Bronchial epithelial cell (primary cell): ENCODE measurements at regions not wholly inside any gene's neighbourhood (a gene's known extent, or its start where the extent isn't known, plus 50 kb on each side); places are given as distances from the start of the nearest gene placed in this dataset.
"Not testable (repeated sequence)": the region's sequence is repeated elsewhere in the genome, so short reads cannot be mapped to it uniquely, and the experiment has no call there.

Experiments
- DNase-seq: peaks from one replicate; pipeline ENCODE4 v3.0.0-alpha.2; 2010; ENCODE audit warnings: low read depth
- FAIRE-seq: peaks from 2 replicates; lab custom pipeline; 2011; peaks lifted over from hg19 to GRCh38; lab: Jason Lieb, UNC
- H3K27me3 ChIP-seq: 2 replicates; pipeline ENCODE4 v1.5.1; 2011; ENCODE audit warnings: low read length; ENCODE audit not compliant: control insufficient read depth, insufficient read depth
- H3K36me3 ChIP-seq: 2 replicates; pipeline ENCODE4 v1.5.1; 2011; ENCODE audit warnings: low read length; ENCODE audit not compliant: control insufficient read depth, insufficient read depth
- H3K4me3 ChIP-seq: 2 replicates; pipeline ENCODE4 v1.5.1; 2011; ENCODE audit warnings: mild to moderate bottlenecking, low read depth, low read length, control low read depth
- TF ChIP-seq, protein P1 (sequence below): IDR thresholded peaks from 2 replicates; pipeline ENCODE4 v1.5.1; 2011; ENCODE audit warnings: mild to moderate bottlenecking, moderate library complexity, low read length, control low read depth, inconsistent platforms; ENCODE audit not compliant: insufficient read depth, severe bottlenecking

DNA sequence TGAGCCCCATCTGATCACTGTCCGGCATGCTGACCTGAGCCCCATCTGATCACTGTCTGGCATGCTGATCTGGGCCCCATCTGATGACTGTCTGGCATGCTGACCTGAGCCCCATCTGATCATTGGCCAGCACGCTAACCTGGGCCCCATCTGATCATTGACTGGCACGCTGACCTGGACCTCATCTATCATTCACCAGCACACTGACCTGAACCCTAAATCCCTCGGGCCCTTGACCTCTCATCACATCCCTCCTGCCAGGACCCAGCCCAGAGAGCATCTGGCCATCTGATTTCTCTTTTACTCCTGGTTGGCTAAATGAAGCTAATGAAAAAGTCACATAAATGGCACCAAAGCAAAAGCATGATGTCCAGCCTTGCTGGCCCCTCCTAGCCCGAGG lies 207.1 kb downstream of the NDUFA10 start:
- Histone ChIP-seq H3K27me3 (no peaks in the 10 kb centered on the region), H3K36me3 (no peaks in the 10 kb centered on the region)
- FAIRE-seq, result no peak

DNA sequence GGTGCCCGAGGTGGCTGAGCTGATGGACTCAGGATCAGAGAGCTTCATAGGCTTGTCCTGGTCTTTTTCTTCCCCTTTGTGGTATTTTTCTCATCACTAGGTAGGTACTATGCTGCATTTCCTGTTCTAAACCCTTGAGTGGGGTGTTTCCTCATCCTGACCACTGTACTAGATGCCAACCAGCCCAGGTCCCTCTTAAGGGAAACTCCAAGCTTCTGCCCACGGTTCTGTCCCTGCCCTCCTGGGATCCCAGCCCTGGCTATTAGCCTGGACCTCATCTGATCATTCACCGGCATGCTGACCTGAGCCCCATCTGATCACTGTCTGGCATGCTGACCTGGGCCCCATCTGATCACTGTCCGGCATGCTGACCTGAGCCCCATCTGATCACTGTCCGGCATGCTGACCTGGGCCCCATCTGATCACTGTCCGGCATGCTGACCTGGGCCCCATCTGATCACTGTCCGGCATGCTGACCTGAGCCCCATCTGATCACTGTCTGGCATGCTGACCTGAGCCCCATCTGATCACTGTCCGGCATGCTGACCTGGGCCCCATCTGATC lies 207.6 kb downstream of the NDUFA10 start:
- not testable (repeated sequence) for H3K27me3 ChIP-seq, FAIRE-seq, H3K4me3 ChIP-seq, DNase-seq, H3K36me3 ChIP-seq

More for the DNA sequence above, 207.1 kb downstream of the NDUFA10 start:
- TF ChIP-seq, protein P1, sequence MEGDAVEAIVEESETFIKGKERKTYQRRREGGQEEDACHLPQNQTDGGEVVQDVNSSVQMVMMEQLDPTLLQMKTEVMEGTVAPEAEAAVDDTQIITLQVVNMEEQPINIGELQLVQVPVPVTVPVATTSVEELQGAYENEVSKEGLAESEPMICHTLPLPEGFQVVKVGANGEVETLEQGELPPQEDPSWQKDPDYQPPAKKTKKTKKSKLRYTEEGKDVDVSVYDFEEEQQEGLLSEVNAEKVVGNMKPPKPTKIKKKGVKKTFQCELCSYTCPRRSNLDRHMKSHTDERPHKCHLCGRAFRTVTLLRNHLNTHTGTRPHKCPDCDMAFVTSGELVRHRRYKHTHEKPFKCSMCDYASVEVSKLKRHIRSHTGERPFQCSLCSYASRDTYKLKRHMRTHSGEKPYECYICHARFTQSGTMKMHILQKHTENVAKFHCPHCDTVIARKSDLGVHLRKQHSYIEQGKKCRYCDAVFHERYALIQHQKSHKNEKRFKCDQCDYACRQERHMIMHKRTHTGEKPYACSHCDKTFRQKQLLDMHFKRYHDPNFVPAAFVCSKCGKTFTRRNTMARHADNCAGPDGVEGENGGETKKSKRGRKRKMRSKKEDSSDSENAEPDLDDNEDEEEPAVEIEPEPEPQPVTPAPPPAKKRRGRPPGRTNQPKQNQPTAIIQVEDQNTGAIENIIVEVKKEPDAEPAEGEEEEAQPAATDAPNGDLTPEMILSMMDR, result no peak
- H3K4me3 ChIP-seq, result no peak overlapping the region
- no peak for DNase-seq

DNA sequence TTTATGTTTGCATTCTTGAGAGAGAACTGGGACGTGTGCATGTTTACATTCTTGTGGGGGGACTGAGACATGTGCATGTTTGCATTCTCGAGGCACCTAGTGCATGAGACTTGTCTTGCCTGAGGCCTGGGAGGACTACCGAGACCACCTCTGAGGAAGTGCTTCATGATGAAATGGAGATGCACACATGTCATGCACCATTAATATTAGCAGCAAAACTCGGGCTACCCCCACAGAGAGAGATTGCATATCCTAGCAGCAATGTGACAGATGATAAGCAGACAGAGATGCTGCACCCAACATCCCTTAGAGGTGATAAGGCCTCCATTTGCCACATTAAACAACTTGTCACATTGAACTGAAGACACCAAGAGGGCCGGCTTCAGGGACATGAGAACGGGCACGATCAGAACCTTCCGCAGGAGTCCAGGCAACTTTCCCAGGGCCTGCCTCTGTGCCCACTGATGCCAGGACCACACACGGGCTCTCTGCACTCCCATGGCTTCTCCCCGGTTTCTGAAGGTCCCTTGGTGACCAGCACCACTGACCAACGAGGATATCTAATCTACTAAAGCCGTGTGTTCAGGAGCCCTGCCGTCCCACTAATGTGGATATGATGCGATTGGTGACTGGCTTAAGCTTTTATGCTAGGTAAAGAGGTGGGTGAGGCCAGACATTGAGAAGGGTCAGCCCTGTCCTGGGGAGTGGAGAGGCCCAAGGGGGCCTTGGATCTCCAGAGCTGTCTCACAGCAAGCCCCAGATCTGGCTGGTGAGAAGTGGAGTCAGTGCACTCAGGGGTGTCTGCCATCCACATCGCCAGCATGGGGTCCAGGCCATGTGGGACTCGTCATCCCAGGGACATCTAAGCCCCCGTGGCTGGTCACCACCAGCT lies 208.3 kb downstream of the NDUFA10 start:
- peak; percentile 82 for FAIRE-seq
- TF ChIP-seq, protein P1, result no peak
- Histone ChIP-seq H3K27me3 (no peaks in the 10 kb centered on the region), H3K36me3 (no peaks in the 10 kb centered on the region), H3K4me3 (no peak overlapping the region)
- no peak for DNase-seq

DNA sequence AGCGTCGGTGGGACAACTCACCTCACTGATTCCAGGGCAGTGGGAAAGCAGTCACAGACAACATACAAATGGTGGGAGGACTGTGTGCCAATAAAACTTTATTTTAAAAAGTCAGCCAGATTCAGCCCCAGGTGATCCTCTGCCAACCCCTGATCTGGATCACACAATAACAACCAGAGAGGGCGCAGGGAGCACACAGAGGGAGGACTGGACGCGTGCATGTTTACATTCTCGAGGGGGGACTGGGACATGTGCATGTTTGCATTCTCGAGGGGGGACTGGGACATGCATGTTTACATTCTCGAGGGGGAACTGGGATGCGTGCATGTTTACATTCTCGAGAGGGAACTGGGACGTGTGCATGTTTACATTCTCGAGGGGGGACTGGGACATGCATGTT lies 209.5 kb downstream of the NDUFA10 start:
- TF ChIP-seq, protein P1, result no peak
- no peak for DNase-seq
- H3K36me3 ChIP-seq, result no peaks in the 10 kb centered on the region
- H3K27me3 ChIP-seq, result no peaks in the 10 kb centered on the region
- FAIRE-seq, result peak; percentile 90
- no peak overlapping the region for H3K4me3 ChIP-seq

DNA sequence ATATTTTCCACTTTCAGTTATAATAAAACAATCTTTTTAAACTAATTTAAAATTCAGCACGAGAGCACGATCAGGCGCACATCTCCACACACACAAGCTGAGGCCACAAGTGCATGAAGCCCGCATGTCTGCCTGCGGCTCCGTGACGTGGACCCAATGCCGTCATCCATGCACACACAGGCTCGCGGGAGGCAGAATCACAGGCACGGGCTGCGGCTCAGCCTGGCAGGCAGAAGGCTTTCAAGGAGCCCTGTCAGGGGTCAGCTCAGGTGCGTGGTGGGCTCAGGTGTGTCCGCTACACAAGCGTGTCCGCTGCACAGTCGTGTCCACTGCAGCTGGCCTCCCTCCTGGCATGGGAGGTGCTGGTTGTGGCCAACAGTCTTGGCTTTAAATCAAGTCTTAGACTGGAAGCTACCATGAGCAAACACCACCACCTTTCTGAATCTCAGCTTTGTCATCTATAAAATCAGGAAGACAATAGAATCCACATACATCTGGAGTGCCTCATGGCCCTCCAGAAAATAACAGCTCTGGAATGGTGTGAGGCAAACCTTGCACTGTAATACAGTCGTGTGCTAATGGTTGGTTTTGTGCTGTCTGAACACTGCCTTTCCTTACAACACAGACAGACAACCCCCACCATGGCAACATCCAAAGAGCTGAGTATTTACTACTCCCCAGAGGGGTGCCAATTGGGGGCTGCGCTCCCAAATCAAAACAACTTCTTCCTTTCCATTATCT lies 210.1 kb downstream of the NDUFA10 start:
- TF ChIP-seq, protein P1, result no peak
- DNase-seq, result no peak
- no peak overlapping the region for H3K4me3 ChIP-seq
- no peak for FAIRE-seq
- H3K27me3 ChIP-seq, result no peaks in the 10 kb centered on the region
- H3K36me3 ChIP-seq, result no peaks in the 10 kb centered on the region
